ENCODE measurements at regions not wholly inside any gene's neighbourhood (a gene's known extent, or its start where the extent isn't known, plus 50 kb on each side); places are given as distances from the start of the nearest gene placed in this dataset.

DNA sequence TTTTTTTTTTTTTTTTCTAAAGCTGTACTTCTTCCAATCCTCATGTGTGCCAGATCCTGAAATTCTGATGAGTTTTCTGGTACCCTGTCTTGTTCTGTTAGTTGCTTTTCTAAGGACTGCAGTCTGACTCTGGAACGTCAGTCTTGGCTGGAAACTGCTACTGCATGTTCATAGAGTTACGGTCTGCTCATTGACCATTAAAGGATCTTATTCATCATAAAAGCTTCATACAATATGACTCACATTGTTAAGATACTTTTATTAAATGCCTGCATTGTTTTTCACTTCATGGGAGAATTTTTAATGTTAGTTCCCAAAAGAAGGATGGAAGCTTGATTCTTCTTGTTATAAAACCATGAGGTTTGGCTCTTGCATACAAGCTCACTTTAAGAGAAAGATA is 233.6 kb downstream of the SYT10 start:
- Histone ChIP-seq H3K4me2 (ENCODE audit: low read depth, low read length) (no peak overlapping the region), H3K79me2 (ENCODE audit: insufficient read depth, low read length) (no peaks in the 10 kb centered on the region), H3K4me1 (ENCODE audit: insufficient read depth, low read length) (no peaks in the 10 kb centered on the region), H3K36me3 (replicated peaks in 1 of 2; ENCODE audit: control insufficient read depth in 1 of 2, insufficient read depth in 2 of 2, low read length in 2 of 2) (no peaks in the 10 kb centered on the region), H3K27me3 (ENCODE audit: control insufficient read depth in 1 of 2, insufficient read depth in 2 of 2, low read length in 2 of 2) (no peaks in the 10 kb centered on the region), H3K9me3 (ENCODE audit: low read length) (no peaks in the 10 kb centered on the region), H4K20me1 (ENCODE audit: insufficient read depth, low read length) (no peaks in the 10 kb centered on the region), H3K9ac (ENCODE audit: insufficient read depth, low read depth, low read length) (no peak overlapping the region), H2AFZ (ENCODE audit: low read length) (no peak overlapping the region), H3K27ac (ENCODE audit: extremely low read length, insufficient read depth, low read length) (no peak overlapping the region), H3K4me3 (replicated peaks in 1 of 3; ENCODE audit: insufficient read depth in 1 of 3, low read depth in 2 of 3, low read length in 3 of 3) (no peak overlapping the region)
- no TSS peak for BruUV-seq (replicated peaks)
- ChIA-PET CTCF (ENCODE audit: low intra/inter-chr PET ratio, low total read pairs) (no interaction called here), POLR2A (no interaction called here)
- 0% methylated on average over 2 of the region's 2 CpGs for WGBS (ENCODE audit: low lambda C conversion rate)
- intact Hi-C loops (cut with micrococcal nuclease; ENCODE audit: unreplicated experiment) = no loop called here
- in situ Hi-C loops (cut with HindIII; ENCODE audit: extremely low pct_ligation_motif_present, low pct_unique_long_range_greater_than_20kb) = no loop called here
- no peak for ATAC-seq
- no peak for FAIRE-seq
- DNase-seq (ENCODE audit: low spot score) = no peak
- TF ChIP-seq, protein P1, sequence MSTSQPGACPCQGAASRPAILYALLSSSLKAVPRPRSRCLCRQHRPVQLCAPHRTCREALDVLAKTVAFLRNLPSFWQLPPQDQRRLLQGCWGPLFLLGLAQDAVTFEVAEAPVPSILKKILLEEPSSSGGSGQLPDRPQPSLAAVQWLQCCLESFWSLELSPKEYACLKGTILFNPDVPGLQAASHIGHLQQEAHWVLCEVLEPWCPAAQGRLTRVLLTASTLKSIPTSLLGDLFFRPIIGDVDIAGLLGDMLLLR (CRISPR knock-in tag; IDR thresholded peaks at IDR 0.05) = no peak
- TF ChIP-seq U2AF2 (IDR thresholded peaks at IDR 0.05; ENCODE audit: low read depth, low read length) = no peak
- no peak for TF ChIP-seq YY1 (IDR thresholded peaks at IDR 0.05; ENCODE audit: insufficient read depth, insufficient replicate concordance, low read depth, low read length)
- no peak for TF ChIP-seq ZNF121 (CRISPR knock-in tag; IDR thresholded peaks at IDR 0.05)
- no peak for TF ChIP-seq ZNF224 (CRISPR knock-in tag; IDR thresholded peaks at IDR 0.05)
- TF ChIP-seq, protein P2, sequence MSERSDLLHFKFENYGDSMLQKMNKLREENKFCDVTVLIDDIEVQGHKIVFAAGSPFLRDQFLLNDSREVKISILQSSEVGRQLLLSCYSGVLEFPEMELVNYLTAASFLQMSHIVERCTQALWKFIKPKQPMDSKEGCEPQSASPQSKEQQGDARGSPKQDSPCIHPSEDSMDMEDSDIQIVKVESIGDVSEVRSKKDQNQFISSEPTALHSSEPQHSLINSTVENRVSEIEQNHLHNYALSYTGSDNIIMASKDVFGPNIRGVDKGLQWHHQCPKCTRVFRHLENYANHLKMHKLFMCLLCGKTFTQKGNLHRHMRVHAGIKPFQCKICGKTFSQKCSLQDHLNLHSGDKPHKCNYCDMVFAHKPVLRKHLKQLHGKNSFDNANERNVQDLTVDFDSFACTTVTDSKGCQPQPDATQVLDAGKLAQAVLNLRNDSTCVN (CRISPR knock-in tag; IDR thresholded peaks at IDR 0.05; ENCODE audit: borderline replicate concordance) = no peak
- no peak for TF ChIP-seq ISL2 (CRISPR knock-in tag; IDR thresholded peaks at IDR 0.05)
- no peak for TF ChIP-seq XRCC5 (optimal IDR thresholded peaks at IDR 0.05; ENCODE audit: low read length)
- no peak for TF ChIP-seq ZNF160 (CRISPR knock-in tag; IDR thresholded peaks at IDR 0.05)
- TF ChIP-seq TMF1 (CRISPR knock-in tag; IDR thresholded peaks at IDR 0.05; ENCODE audit: low read depth) = no peak
- TF ChIP-seq ZNF703 (CRISPR knock-in tag; IDR thresholded peaks at IDR 0.05; ENCODE audit: borderline replicate concordance) = no peak
- TF ChIP-seq, protein P3, sequence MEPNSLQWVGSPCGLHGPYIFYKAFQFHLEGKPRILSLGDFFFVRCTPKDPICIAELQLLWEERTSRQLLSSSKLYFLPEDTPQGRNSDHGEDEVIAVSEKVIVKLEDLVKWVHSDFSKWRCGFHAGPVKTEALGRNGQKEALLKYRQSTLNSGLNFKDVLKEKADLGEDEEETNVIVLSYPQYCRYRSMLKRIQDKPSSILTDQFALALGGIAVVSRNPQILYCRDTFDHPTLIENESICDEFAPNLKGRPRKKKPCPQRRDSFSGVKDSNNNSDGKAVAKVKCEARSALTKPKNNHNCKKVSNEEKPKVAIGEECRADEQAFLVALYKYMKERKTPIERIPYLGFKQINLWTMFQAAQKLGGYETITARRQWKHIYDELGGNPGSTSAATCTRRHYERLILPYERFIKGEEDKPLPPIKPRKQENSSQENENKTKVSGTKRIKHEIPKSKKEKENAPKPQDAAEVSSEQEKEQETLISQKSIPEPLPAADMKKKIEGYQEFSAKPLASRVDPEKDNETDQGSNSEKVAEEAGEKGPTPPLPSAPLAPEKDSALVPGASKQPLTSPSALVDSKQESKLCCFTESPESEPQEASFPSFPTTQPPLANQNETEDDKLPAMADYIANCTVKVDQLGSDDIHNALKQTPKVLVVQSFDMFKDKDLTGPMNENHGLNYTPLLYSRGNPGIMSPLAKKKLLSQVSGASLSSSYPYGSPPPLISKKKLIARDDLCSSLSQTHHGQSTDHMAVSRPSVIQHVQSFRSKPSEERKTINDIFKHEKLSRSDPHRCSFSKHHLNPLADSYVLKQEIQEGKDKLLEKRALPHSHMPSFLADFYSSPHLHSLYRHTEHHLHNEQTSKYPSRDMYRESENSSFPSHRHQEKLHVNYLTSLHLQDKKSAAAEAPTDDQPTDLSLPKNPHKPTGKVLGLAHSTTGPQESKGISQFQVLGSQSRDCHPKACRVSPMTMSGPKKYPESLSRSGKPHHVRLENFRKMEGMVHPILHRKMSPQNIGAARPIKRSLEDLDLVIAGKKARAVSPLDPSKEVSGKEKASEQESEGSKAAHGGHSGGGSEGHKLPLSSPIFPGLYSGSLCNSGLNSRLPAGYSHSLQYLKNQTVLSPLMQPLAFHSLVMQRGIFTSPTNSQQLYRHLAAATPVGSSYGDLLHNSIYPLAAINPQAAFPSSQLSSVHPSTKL (CRISPR knock-in tag; IDR thresholded peaks at IDR 0.05) = no peak
- no peak for TF ChIP-seq NFATC3 (CRISPR knock-in tag; IDR thresholded peaks at IDR 0.05)
- TF ChIP-seq, protein P4, sequence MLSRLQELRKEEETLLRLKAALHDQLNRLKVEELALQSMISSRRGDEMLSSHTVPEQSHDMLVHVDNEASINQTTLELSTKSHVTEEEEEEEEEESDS (CRISPR knock-in tag; IDR thresholded peaks at IDR 0.05; ENCODE audit: borderline replicate concordance) = no peak
- no peak for TF ChIP-seq NFYB (CRISPR knock-in tag; IDR thresholded peaks at IDR 0.05)
- no peak for TF ChIP-seq ZNF792 (CRISPR knock-in tag; IDR thresholded peaks at IDR 0.05)
- TF ChIP-seq, protein P5, sequence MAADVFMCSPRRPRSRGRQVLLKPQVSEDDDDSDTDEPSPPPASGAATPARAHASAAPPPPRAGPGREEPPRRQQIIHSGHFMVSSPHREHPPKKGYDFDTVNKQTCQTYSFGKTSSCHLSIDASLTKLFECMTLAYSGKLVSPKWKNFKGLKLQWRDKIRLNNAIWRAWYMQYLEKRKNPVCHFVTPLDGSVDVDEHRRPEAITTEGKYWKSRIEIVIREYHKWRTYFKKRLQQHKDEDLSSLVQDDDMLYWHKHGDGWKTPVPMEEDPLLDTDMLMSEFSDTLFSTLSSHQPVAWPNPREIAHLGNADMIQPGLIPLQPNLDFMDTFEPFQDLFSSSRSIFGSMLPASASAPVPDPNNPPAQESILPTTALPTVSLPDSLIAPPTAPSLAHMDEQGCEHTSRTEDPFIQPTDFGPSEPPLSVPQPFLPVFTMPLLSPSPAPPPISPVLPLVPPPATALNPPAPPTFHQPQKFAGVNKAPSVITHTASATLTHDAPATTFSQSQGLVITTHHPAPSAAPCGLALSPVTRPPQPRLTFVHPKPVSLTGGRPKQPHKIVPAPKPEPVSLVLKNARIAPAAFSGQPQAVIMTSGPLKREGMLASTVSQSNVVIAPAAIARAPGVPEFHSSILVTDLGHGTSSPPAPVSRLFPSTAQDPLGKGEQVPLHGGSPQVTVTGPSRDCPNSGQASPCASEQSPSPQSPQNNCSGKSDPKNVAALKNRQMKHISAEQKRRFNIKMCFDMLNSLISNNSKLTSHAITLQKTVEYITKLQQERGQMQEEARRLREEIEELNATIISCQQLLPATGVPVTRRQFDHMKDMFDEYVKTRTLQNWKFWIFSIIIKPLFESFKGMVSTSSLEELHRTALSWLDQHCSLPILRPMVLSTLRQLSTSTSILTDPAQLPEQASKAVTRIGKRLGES (CRISPR knock-in tag; IDR thresholded peaks at IDR 0.05; ENCODE audit: borderline replicate concordance) = no peak
- no peak for TF ChIP-seq REPIN1 (CRISPR knock-in tag; IDR thresholded peaks at IDR 0.05; ENCODE audit: borderline replicate concordance, low read depth)
